ENCODE measurements at regions not wholly inside any gene's neighbourhood (a gene's known extent, or its start where the extent isn't known, plus 50 kb on each side); places are given as distances from the start of the nearest gene placed in this dataset.

- Histone ChIP-seq H3K27me3 (ENCODE audit: control insufficient read depth in 1 of 2, insufficient read depth in 2 of 2, low read length in 2 of 2) (no peaks in the 10 kb centered on the region), H3K36me3 (replicated peaks in 1 of 2; ENCODE audit: control insufficient read depth in 1 of 2, insufficient read depth in 2 of 2, low read length in 2 of 2) (no peaks in the 10 kb centered on the region), H3K27ac (ENCODE audit: extremely low read length, insufficient read depth, low read length) (no peak overlapping the region), H3K79me2 (ENCODE audit: insufficient read depth, low read length) (no peaks in the 10 kb centered on the region), H3K9ac (ENCODE audit: insufficient read depth, low read depth, low read length) (no peak overlapping the region), H3K9me3 (ENCODE audit: low read length) (no peaks in the 10 kb centered on the region), H3K4me1 (ENCODE audit: insufficient read depth, low read length) (peaks cover 60% of the 10 kb centered on the region), H2AFZ (ENCODE audit: low read length) (no peak overlapping the region), H3K4me3 (replicated peaks in 1 of 3; ENCODE audit: insufficient read depth in 1 of 3, low read depth in 2 of 3, low read length in 3 of 3) (no peak overlapping the region), H4K20me1 (ENCODE audit: insufficient read depth, low read length) (no peaks in the 10 kb centered on the region), H3K4me2 (ENCODE audit: low read depth, low read length) (no peak overlapping the region)
- WGBS (ENCODE audit: low lambda C conversion rate): 95% methylated on average over 9 of the region's 9 CpGs
- POLR2A ChIA-PET: no interaction called here
- no peak for DNase-seq (ENCODE audit: low spot score)
- no peak for TF ChIP-seq NR2F6 (IDR thresholded peaks at IDR 0.05)
- no peak for TF ChIP-seq NR2F6 (CRISPR knock-in tag; IDR thresholded peaks at IDR 0.05)
- no peak for TF ChIP-seq ZNF772 (CRISPR knock-in tag; IDR thresholded peaks at IDR 0.05)
- TF ChIP-seq NFKBIZ (CRISPR knock-in tag; IDR thresholded peaks at IDR 0.05): no peak
- no peak for TF ChIP-seq RELA (CRISPR knock-in tag; IDR thresholded peaks at IDR 0.05)
- no peak for TF ChIP-seq SSRP1 (CRISPR knock-in tag; IDR thresholded peaks at IDR 0.05)
- no peak for TF ChIP-seq ZSCAN12 (CRISPR knock-in tag; IDR thresholded peaks at IDR 0.05)
- no peak for TF ChIP-seq SPEN (CRISPR knock-in tag; IDR thresholded peaks at IDR 0.05; ENCODE audit: low read depth)
- TF ChIP-seq SIN3B (IDR thresholded peaks at IDR 0.05; ENCODE audit: low read length): no peak
- TF ChIP-seq, protein P1, sequence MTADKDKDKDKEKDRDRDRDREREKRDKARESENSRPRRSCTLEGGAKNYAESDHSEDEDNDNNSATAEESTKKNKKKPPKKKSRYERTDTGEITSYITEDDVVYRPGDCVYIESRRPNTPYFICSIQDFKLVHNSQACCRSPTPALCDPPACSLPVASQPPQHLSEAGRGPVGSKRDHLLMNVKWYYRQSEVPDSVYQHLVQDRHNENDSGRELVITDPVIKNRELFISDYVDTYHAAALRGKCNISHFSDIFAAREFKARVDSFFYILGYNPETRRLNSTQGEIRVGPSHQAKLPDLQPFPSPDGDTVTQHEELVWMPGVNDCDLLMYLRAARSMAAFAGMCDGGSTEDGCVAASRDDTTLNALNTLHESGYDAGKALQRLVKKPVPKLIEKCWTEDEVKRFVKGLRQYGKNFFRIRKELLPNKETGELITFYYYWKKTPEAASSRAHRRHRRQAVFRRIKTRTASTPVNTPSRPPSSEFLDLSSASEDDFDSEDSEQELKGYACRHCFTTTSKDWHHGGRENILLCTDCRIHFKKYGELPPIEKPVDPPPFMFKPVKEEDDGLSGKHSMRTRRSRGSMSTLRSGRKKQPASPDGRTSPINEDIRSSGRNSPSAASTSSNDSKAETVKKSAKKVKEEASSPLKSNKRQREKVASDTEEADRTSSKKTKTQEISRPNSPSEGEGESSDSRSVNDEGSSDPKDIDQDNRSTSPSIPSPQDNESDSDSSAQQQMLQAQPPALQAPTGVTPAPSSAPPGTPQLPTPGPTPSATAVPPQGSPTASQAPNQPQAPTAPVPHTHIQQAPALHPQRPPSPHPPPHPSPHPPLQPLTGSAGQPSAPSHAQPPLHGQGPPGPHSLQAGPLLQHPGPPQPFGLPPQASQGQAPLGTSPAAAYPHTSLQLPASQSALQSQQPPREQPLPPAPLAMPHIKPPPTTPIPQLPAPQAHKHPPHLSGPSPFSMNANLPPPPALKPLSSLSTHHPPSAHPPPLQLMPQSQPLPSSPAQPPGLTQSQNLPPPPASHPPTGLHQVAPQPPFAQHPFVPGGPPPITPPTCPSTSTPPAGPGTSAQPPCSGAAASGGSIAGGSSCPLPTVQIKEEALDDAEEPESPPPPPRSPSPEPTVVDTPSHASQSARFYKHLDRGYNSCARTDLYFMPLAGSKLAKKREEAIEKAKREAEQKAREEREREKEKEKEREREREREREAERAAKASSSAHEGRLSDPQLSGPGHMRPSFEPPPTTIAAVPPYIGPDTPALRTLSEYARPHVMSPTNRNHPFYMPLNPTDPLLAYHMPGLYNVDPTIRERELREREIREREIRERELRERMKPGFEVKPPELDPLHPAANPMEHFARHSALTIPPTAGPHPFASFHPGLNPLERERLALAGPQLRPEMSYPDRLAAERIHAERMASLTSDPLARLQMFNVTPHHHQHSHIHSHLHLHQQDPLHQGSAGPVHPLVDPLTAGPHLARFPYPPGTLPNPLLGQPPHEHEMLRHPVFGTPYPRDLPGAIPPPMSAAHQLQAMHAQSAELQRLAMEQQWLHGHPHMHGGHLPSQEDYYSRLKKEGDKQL (CRISPR knock-in tag; IDR thresholded peaks at IDR 0.05; ENCODE audit: low read depth): no peak
- no peak for ATAC-seq
- BruUV-seq (replicated peaks): no TSS peak
- in situ Hi-C loops (cut with HindIII; ENCODE audit: extremely low pct_ligation_motif_present, low pct_unique_long_range_greater_than_20kb): loop anchor here (25.0 kb wide), 1 partner anchor 818 kb away; no protein-coding TSS in a partner anchor
- intact Hi-C loops (cut with micrococcal nuclease; ENCODE audit: unreplicated experiment): loop anchor here (10.0 kb wide), 1 partner anchor 636 kb away; the partner anchor contains the start of gene IGFBP5
- no peak for FAIRE-seq
- CTCF ChIA-PET (ENCODE audit: low intra/inter-chr PET ratio, low total read pairs): no interaction called here
These were observed 470.8 kb upstream of the TNP1 start for GRCh38 chr2:217330647-217331046.
